ENCODE measurements at regions not wholly inside any gene's neighbourhood (a gene's known extent, or its start where the extent isn't known, plus 50 kb on each side); places are given as distances from the start of the nearest gene placed in this dataset.

GRCh38 chr16:86632206-86632605, 53.9 kb downstream of the FOXL1 start:
- ATAC-seq, result no peak

GRCh38 chr16:86632944-86633343, 54.6 kb downstream of the FOXL1 start:
- no peak for ATAC-seq

GRCh38 chr16:86634292-86634691, 55.9 kb downstream of the FOXL1 start:
- no peak for ATAC-seq

- ATAC-seq, result no peak
These were observed 57.0 kb downstream of the FOXL1 start for GRCh38 chr16:86635176-86635876.

- ATAC-seq, result no peak
These were observed 57.6 kb downstream of the FOXL1 start for GRCh38 chr16:86635926-86636325.

GRCh38 chr16:86637744-86638143, 59.4 kb downstream of the FOXL1 start:
- ATAC-seq, result no peak

GRCh38 chr16:86638642-86639041, 60.3 kb downstream of the FOXL1 start:
- ATAC-seq, result no peak

- ATAC-seq, result no peak
These were observed 61.0 kb downstream of the FOXL1 start for GRCh38 chr16:86639354-86639753.

- ATAC-seq, result no peak
These were observed 62.0 kb downstream of the FOXL1 start for GRCh38 chr16:86640265-86640843.

- ATAC-seq, result no peak
These were observed 63.7 kb downstream of the FOXL1 start for GRCh38 chr16:86642087-86642486.

GRCh38 chr16:86643671-86644070, 65.3 kb downstream of the FOXL1 start:
- ATAC-seq, result no peak

GRCh38 chr16:86647561-86647960, 69.2 kb downstream of the FOXL1 start:
- ATAC-seq, result no peak

GRCh38 chr16:86649875-86650274, 71.5 kb downstream of the FOXL1 start:
- no peak for ATAC-seq

GRCh38 chr16:86651013-86651627, 72.8 kb downstream of the FOXL1 start:
- ATAC-seq, result no peak

- no peak for ATAC-seq
These were observed 73.5 kb downstream of the FOXL1 start for GRCh38 chr16:86651823-86652222.

- no peak for ATAC-seq
These were observed 75.1 kb downstream of the FOXL1 start for GRCh38 chr16:86653285-86654006.

- ATAC-seq, result no peak
These were observed 79.6 kb downstream of the FOXL1 start for GRCh38 chr16:86657972-86658371.

- no peak for ATAC-seq
These were observed 82.3 kb downstream of the FOXL1 start for GRCh38 chr16:86660623-86661022.

GRCh38 chr16:86661706-86662105, 83.4 kb downstream of the FOXL1 start:
- ATAC-seq, result no peak

GRCh38 chr16:86662195-86662594, 83.8 kb downstream of the FOXL1 start:
- ATAC-seq, result no peak

- ATAC-seq, result no peak
These were observed 84.4 kb downstream of the FOXL1 start for GRCh38 chr16:86662740-86663139.

- no peak for ATAC-seq
These were observed 85.6 kb downstream of the FOXL1 start for GRCh38 chr16:86663685-86664521.
